SK-N-SH (cell line): ENCODE measurements at regions not wholly inside any gene's neighbourhood (a gene's known extent, or its start where the extent isn't known, plus 50 kb on each side); places are given as distances from the start of the nearest gene placed in this dataset.

Experiments
- CTCF ChIA-PET: fragments of 300-600, 350-600 bp; formaldehyde crosslinking; extraction: SDS; loops from one replicate; lab custom pipeline; 2021; lab: Yijun Ruan, JAX
- POLR2A ChIA-PET: fragments of 350-600 bp; sonication (Branson Sonifier 250); formaldehyde crosslinking; extraction: SDS; loops from one replicate; lab custom pipeline; 2020; ENCODE audit warnings: antibody characterized with exemption, inconsistent platforms; lab: Yijun Ruan, JAX
- DNase-seq: peaks from one replicate; pipeline ENCODE4 v3.0.0; 2012
- H2AFZ ChIP-seq: fragments of 200-600 bp; sonication (generic); 2 replicates; pipeline ENCODE4 v1.8.1; 2016; ENCODE audit warnings: antibody characterized with exemption, mild to moderate bottlenecking, low read depth
- H3F3A ChIP-seq: fragments of 200-600 bp; sonication (generic); replicated peaks from 2 replicates; pipeline ENCODE3; 2016; ENCODE audit warnings: antibody characterized with exemption, mild to moderate bottlenecking; ENCODE audit not compliant: insufficient read depth
- H3K27ac ChIP-seq, 2 experiments: fragments of 200-500 bp in 1 of 2; fragments of 200-600 bp in 1 of 2; sonication (Bioruptor generic) in 1 of 2; sonication (generic), shearing (Covaris generic) in 1 of 2; 2 replicates each; pipeline versions ENCODE4 v1.5.1 to v1.6.1; 2014 to 2016; ENCODE audit warnings: low read depth in 2 of 2, inconsistent platforms in 1 of 2, low read length in 1 of 2, mild to moderate bottlenecking in 1 of 2, mixed read lengths in 1 of 2
- H3K27me3 ChIP-seq: fragments of 200-600 bp; sonication (generic), shearing (Covaris generic); 2 replicates; pipeline ENCODE4 v1.6.1; 2016; ENCODE audit warnings: mixed run types; ENCODE audit not compliant: insufficient read depth
- H3K36me3 ChIP-seq, 2 experiments: fragments of 200-500 bp in 1 of 2; fragments of 200-600 bp in 1 of 2; sonication (Bioruptor generic) in 1 of 2; sonication (generic) in 1 of 2; replicated peaks in 1 of 2; 2 replicates each; pipeline versions ENCODE3 to v1.5.1; 2014 to 2016; ENCODE audit warnings: low read length in 1 of 2, mild to moderate bottlenecking in 1 of 2; ENCODE audit not compliant: insufficient read depth in 2 of 2, control insufficient read depth in 1 of 2
- H3K4me1 ChIP-seq, 2 experiments: fragments of 200-500 bp in 1 of 2; fragments of 200-600 bp in 1 of 2; sonication (Bioruptor generic) in 1 of 2; sonication (generic), shearing (Covaris generic) in 1 of 2; 2 replicates each; pipeline versions ENCODE4 v1.5.1 to v1.6.1; 2014 to 2016; ENCODE audit warnings: low read depth in 1 of 2, low read length in 1 of 2, mixed run types in 1 of 2; ENCODE audit not compliant: insufficient read depth in 2 of 2, control insufficient read depth in 1 of 2
- H3K4me2 ChIP-seq: fragments of 200-600 bp; sonication (generic), shearing (Covaris generic); 2 replicates; pipeline ENCODE4 v1.6.1; 2017; ENCODE audit warnings: mixed run types
- H3K4me3 ChIP-seq, 2 experiments: fragments of 200-500 bp in 1 of 2; fragments of 200-600 bp in 1 of 2; sonication (Bioruptor generic) in 1 of 2; sonication (generic), shearing (Covaris generic) in 1 of 2; 2 replicates each; pipeline versions ENCODE4 v1.5.1 to v1.8.1; 2014 to 2016; ENCODE audit warnings: low read depth in 2 of 2, inconsistent platforms in 1 of 2, low read length in 1 of 2, mild to moderate bottlenecking in 1 of 2, mixed read lengths in 1 of 2, moderate library complexity in 1 of 2
- H3K79me2 ChIP-seq: fragments of 200-600 bp; sonication (generic); 2 replicates; pipeline ENCODE4 v1.8.1; 2017; ENCODE audit warnings: mild to moderate bottlenecking; ENCODE audit not compliant: insufficient read depth
- H3K9ac ChIP-seq: fragments of 200-600 bp; sonication (generic); 2 replicates; pipeline ENCODE4 v1.6.1; 2017; ENCODE audit warnings: mixed run types
- H3K9me2 ChIP-seq: fragments of 200-600 bp; sonication (generic); 2 replicates; pipeline ENCODE4 v1.6.1; 2017; ENCODE audit warnings: mixed run types
- H3K9me3 ChIP-seq: fragments of 200-600 bp; sonication (generic); 2 replicates; pipeline ENCODE4 v1.6.1; 2017; ENCODE audit warnings: mixed run types, mild to moderate bottlenecking, moderate library complexity
- H4K20me1 ChIP-seq: fragments of 200-600 bp; sonication (generic); 2 replicates; pipeline ENCODE4 v1.6.1; 2017; ENCODE audit warnings: mild to moderate bottlenecking, mixed run types; ENCODE audit not compliant: insufficient read depth
- CHD2 ChIP-seq: fragments of 150-350 bp; IDR thresholded peaks from 2 replicates; pipeline ENCODE4 v1.6.1; 2018; ENCODE audit warnings: low read length; ENCODE audit not compliant: partially characterized antibody
- ELF1 ChIP-seq: IDR thresholded peaks from 2 replicates; pipeline ENCODE4 v1.4.0; 2012
- EZH2phosphoT487 ChIP-seq: fragments of 200-600 bp; sonication (generic); IDR thresholded peaks from 2 replicates; pipeline ENCODE4 v1.6.1; 2017; ENCODE audit warnings: low read depth, mixed run types, mild to moderate bottlenecking, antibody characterized with exemption, moderate library complexity, borderline replicate concordance
- FOSL2 ChIP-seq: IDR thresholded peaks from 2 replicates; pipeline ENCODE4 v1.4.0; 2012; ENCODE audit warnings: low read depth, mild to moderate bottlenecking, moderate library complexity, borderline replicate concordance
- FOXJ3 ChIP-seq: sonication (generic); formaldehyde crosslinking; IDR thresholded peaks from 2 replicates; pipeline ENCODE4 v1.5.1; 2020; ENCODE audit warnings: mild to moderate bottlenecking, missing genetic modification reagents
- GABPA ChIP-seq: IDR thresholded peaks from 2 replicates; pipeline ENCODE4 v1.4.0; 2012; ENCODE audit warnings: low read depth, mild to moderate bottlenecking
- JUND ChIP-seq: IDR thresholded peaks from 2 replicates; pipeline ENCODE4 v1.4.0; 2012
- MEF2A ChIP-seq: IDR thresholded peaks from 2 replicates; pipeline ENCODE4 v1.4.0; 2012; ENCODE audit warnings: low read depth, borderline replicate concordance
- NFIC ChIP-seq: IDR thresholded peaks from 2 replicates; pipeline ENCODE4 v1.4.0; 2012; ENCODE audit warnings: borderline replicate concordance
- PBX3 ChIP-seq: IDR thresholded peaks from 2 replicates; pipeline ENCODE4; 2012
- RCOR1 ChIP-seq: fragments of 150-350 bp; IDR thresholded peaks from 2 replicates; pipeline ENCODE4 v1.6.1; 2017; ENCODE audit warnings: antibody characterized with exemption, low read length
- RXRA ChIP-seq: IDR thresholded peaks from 2 replicates; pipeline ENCODE4 v1.4.0; 2012; ENCODE audit warnings: low read depth, mild to moderate bottlenecking, borderline replicate concordance
- SMC3 ChIP-seq: IDR thresholded peaks from 2 replicates; pipeline ENCODE4 v1.6.1; 2012; ENCODE audit warnings: low read depth, low read length, improper control_type of control experiment
- TAF1 ChIP-seq: IDR thresholded peaks from 2 replicates; pipeline ENCODE4 v1.6.1; 2012; ENCODE audit warnings: low read depth, mild to moderate bottlenecking, low read length, moderate library complexity, borderline replicate concordance
- USF1 ChIP-seq: IDR thresholded peaks from 2 replicates; pipeline ENCODE4 v1.4.0; 2012; ENCODE audit warnings: low read depth, borderline replicate concordance
- YY1 ChIP-seq: IDR thresholded peaks from 2 replicates; pipeline ENCODE4 v1.4.0; 2012; ENCODE audit warnings: low read depth, mild to moderate bottlenecking
- ZBTB33 ChIP-seq: IDR thresholded peaks from 2 replicates; pipeline ENCODE4 v1.4.0; 2012; ENCODE audit warnings: low read depth, borderline replicate concordance
- WGBS: methylation state at CpG from one replicate; pipeline ENCODE4 v1.1.6; 2017; ENCODE audit warnings: low lambda C conversion rate; 5-methylcytosine and 5-hydroxymethylcytosine counted together

- TF ChIP-seq YY1 (no peak), FOXJ3 (CRISPR knock-in tag) (no peak), USF1 (no peak)
These were observed 368.0 kb downstream of the QKI start (continued) for GRCh38 chr6:163782436-163783003.

GRCh38 chr6:163780994-163781393, 366.5 kb downstream of the QKI start:
- CTCF ChIA-PET: interaction anchor here (0.6 to 1.4 kb wide), 3 partner anchors 12 to 1415 kb away, joined by 3 to 5 read pairs (median 3); no protein-coding TSS in a partner anchor
- no peak overlapping the region for H3K9ac ChIP-seq
- no peak overlapping the region for H3K4me2 ChIP-seq
- no peaks in the 10 kb centered on the region for H3K36me3 ChIP-seq
- H2AFZ ChIP-seq: no peak overlapping the region
- H4K20me1 ChIP-seq: no peaks in the 10 kb centered on the region
- no peaks in the 10 kb centered on the region for H3K27me3 ChIP-seq
- POLR2A ChIA-PET: interaction anchor here (0.7 kb wide), 1 partner anchor 15 kb away, joined by 3 read pairs; no protein-coding TSS in a partner anchor
- H3K9me3 ChIP-seq: no peaks in the 10 kb centered on the region
- H3F3A ChIP-seq: no peaks in the 10 kb centered on the region
- no peaks in the 10 kb centered on the region for H3K79me2 ChIP-seq
- 11% methylated on average over 1 of the region's 5 CpGs for WGBS
- TF ChIP-seq EZH2phosphoT487 (no peak), MEF2A (no peak), NFIC (no peak), ELF1 (no peak)
- TF ChIP-seq, all 33 proteins: peak for 0
- Histone ChIP-seq H3K9me2 (no peaks in the 10 kb centered on the region), H3K27ac (no peak overlapping the region; a peak in 1 of 4 replicates), H3K4me3 (no peak overlapping the region), H3K4me1 (peaks cover 0 to 10% of the 10 kb centered on the region in 2 experiments; a peak in 2 of 4 replicates)
- DNase-seq: peak; percentile 10

- Histone ChIP-seq H3F3A (no peaks in the 10 kb centered on the region), H3K27ac (no peak overlapping the region), H3K4me1 (peaks cover 0 to 10% of the 10 kb centered on the region in 2 experiments; a peak in 2 of 4 replicates), H3K9ac (no peak overlapping the region), H3K4me2 (no peak overlapping the region), H3K9me2 (no peaks in the 10 kb centered on the region), H3K9me3 (no peaks in the 10 kb centered on the region), H3K27me3 (no peaks in the 10 kb centered on the region), H3K4me3 (no peak overlapping the region), H3K79me2 (no peaks in the 10 kb centered on the region), H4K20me1 (no peaks in the 10 kb centered on the region), H3K36me3 (no peaks in the 10 kb centered on the region), H2AFZ (no peak overlapping the region)
- 63% methylated on average over 7 of the region's 7 CpGs for WGBS
- CTCF ChIA-PET: interaction anchor here (1.4 kb wide), 1 partner anchor 13 kb away, joined by 5 read pairs; no protein-coding TSS in a partner anchor
- DNase-seq: no peak
- POLR2A ChIA-PET: no interaction called here
- no peak for TF ChIP-seq SMC3
- no peak for TF ChIP-seq PBX3
- no peak for TF ChIP-seq CHD2
- no peak for TF ChIP-seq ZBTB33
- TF ChIP-seq TAF1: no peak
- TF ChIP-seq RXRA: no peak
- no peak for TF ChIP-seq FOSL2
- no peak for TF ChIP-seq YY1
- TF ChIP-seq JUND: no peak
- TF ChIP-seq EZH2phosphoT487: no peak
- no peak for TF ChIP-seq USF1
- no peak for TF ChIP-seq MEF2A
- TF ChIP-seq GABPA: no peak
- TF ChIP-seq RCOR1: no peak
These were observed 365.3 kb downstream of the QKI start for GRCh38 chr6:163779727-163780284.
